Midbrain (tissue), 1 donor: ENCODE measurements at regions not wholly inside any gene's neighbourhood (a gene's known extent, or its start where the extent isn't known, plus 50 kb on each side); places are given as distances from the start of the nearest gene placed in this dataset.
"Not testable (repeated sequence)": the region's sequence is repeated elsewhere in the genome, so short reads cannot be mapped to it uniquely, and the experiment has no call there.

Experiments used
- DNase-seq: peaks from one replicate; lab custom pipeline; 2025; lab: John Stamatoyannopoulos, UW

DNA sequence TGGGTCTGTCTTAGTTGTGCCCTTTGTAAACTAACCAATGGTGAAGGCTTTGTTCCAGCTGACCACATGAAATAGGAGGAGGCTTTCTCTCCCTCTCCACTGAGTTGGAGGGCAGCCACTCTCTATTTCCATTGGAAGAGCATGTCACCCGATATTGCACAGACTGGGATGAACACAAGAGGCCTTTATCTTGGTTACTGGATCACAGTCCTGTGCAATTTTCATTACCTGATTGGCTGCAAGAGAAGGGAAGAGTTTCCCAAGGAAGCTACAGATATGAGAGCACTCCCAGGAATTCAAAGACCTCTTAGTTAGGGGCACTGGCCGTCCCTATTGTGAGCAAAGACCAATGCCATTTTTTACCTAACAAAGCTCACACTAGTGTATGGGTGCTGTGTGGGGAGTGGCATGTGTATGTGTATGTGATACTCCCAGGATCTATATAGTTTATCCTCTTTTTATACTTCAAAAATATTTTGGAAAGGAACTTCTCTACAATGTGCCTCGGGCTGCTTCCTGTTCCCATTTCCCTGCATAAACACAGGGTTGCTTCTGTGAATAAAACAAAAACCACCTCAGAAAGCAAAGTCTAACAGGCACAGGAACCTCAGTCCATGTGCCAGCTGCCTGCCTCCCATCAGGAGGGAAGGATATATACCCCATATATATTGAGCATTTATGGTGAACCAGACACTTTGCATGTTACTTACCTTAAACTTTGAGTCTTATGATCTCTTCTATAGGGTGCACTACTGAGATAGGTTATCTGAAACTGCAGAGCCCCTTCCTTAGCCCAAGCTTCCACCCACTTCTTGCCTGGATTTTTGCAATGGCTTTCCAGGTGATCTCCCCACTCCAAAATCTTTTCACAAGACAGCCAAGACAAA lies 126.5 kb downstream of the RASSF10 start:
- peak; percentile 90 for DNase-seq

DNA sequence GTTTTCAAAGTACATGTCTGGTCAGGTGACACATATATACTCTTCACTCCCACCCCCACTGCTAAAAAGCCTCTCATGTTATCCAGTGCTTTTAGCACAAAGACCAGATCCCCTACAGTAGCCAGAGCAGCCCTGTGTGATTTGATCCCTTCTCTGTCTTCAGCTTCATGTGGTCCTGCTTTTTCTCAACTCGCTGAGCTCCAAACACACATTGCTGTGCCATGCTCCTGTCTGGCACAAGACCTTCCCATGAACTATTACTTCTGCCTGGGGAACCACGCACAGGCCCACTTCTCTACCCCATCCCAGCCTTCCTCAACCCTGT lies 127.1 kb downstream of the RASSF10 start:
- no peak for DNase-seq

DNA sequence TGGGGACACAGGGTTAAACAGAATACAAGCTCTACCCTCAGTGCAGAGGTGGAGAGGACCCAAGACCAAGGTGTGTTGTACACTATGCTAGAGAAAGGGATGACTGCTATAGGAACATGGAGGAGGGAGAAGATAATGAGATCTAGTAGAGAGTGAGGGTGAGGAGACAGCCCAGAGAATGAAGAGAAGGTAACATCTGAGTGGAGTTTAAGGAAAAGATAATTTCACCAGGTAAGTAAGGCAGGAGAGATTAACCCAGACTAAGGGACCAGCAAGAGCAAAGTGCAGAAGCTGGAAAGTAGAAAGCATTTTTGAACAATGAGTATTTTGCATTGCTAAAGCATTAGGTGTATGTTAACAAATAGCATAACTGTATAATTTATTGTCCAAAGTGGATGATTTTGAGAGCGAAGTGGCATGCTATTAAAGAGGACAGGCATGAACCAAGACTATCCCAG lies 128.8 kb downstream of the RASSF10 start:
- no peak for DNase-seq

DNA sequence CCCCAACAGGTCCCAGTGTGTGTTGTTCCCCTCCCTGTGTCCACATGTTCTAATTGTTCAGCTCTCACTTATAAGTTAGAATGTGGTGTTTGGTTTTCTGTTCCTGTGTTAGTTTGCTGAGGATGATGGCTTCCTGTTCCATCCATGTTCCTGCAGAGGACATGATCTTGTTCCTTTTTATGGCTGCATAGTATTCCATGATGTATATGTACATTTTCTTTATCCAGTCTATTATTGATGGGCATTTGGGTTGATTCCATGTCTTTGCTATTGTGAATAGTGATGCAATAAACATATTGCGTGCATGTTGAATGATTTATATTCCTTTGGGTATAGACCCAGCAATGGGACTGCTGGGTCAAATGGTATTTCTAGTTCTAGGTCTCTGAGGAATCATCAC lies 130.0 kb downstream of the RASSF10 start:
- DNase-seq: not testable (repeated sequence)

DNA sequence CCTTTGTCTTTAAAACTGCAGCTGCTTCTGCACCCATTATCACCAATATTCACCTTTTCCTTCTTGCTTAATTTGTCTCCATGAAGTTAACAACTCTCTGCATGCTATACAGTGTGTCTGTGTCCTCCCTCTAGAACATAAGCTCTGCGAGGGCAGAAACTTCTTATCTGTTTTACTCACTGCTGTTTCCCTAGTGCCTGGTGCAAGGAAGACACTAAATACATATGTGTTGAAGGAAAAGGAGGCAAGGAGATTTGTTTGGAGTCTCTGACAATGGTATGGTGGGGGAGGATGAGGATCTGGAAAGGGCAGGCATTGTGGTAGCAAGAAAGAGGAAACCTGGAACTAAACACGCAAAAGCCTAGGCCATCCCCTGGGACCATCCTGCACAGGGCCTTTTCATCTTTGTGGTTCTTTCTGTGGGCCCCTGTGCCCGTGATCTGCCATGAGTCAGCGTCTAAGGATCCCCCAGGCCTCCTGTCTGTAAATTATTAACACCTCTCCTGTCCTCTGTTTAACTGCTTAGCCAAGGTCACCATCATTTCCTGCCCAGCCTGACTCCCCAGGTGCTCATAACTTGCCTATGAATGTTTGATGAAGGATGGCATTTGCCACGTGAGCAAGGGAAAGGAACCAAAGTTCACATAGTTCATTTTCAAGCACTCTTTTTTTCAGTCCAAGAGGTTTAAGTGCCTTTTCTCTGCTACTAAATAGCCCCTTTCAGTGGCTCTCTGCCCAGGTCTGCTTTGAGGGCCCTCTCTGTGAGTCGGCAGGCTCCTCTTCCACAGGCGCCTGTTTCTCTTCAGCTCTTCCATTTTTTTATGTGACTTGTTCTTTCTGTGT lies 131.1 kb downstream of the RASSF10 start:
- DNase-seq: no peak

DNA sequence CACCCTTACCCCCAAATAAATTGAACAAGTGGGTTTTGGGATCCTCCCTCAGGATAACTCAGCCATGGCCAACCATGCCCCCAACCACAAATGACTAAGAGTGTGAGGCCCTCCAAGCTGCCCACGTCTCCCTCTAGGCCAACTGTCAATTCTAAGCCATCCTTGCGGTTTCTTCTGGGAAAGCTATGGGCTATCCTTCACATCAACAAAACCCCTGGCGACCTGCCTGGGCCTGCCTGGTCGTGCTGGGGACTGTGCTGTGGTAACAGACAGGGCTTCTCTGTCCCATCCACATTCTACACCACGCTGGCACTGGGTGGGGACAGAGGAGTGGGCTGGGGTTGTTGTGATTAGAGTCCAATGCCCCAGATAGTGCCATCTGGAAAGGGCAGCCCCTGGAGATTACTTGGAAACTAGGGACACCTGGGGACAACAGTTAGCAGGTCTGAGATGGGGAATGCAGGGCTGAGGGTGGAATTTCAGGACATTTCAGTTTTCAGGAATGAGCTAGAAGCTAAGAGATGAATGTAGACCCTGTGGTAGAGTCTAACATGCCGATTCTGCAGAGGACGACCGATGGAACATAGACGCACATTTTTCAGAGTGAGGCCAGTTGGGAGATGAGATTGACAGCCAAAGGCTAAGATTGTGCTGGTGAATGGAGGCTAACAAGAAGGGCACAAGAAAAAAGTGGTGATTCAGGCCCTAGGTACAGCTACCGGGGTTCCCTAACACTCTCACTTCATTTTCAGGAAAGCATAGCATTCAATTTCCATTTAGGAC lies 131.9 kb downstream of the RASSF10 start:
- DNase-seq: peak; percentile 21

DNA sequence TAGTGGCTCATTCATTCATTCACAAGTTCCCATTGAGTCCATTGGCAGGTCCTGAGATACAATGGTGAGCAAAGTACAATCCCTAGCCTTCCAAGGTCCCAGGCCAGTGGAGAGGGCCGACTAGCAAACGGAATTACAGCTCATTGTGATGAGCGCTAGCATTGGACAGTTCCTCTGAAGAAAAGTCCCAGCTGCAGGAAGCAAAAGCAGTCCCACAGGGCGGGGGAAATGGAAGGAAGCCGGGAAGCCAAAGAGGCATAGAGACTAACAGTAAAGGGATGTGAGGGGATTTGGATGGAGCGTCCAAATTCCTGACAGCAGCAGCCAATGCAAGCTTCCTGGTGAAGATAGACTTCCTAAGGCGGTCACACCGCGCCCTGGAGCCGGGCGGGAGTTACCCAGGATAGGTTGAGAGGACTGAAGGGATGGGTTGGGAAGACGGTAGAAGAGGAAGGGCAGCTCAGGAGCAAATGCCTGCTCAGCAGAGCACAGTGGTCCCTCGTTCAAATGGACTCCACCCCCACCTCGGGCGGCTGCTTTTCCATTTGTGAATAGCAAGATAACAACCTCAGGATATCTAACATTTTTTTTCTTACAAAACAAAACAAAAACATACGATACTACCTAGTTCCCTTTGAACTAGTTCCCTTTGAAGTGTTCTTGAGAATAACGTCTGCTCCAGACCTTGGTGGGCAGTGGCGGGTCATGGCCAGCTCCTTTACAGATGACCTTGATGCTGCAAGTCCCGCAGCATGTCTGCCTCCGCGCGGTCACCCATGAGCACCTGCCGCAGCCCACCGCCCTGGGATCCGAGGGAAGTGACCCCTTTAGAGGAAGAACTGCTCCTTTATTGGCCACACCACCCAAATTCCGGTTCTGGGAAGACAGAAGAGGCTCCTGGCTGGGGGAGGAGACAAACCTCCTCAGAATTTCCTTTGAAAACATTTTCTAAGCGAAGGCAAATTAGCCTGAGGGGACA lies 132.9 kb downstream of the RASSF10 start:
- DNase-seq: no peak

DNA sequence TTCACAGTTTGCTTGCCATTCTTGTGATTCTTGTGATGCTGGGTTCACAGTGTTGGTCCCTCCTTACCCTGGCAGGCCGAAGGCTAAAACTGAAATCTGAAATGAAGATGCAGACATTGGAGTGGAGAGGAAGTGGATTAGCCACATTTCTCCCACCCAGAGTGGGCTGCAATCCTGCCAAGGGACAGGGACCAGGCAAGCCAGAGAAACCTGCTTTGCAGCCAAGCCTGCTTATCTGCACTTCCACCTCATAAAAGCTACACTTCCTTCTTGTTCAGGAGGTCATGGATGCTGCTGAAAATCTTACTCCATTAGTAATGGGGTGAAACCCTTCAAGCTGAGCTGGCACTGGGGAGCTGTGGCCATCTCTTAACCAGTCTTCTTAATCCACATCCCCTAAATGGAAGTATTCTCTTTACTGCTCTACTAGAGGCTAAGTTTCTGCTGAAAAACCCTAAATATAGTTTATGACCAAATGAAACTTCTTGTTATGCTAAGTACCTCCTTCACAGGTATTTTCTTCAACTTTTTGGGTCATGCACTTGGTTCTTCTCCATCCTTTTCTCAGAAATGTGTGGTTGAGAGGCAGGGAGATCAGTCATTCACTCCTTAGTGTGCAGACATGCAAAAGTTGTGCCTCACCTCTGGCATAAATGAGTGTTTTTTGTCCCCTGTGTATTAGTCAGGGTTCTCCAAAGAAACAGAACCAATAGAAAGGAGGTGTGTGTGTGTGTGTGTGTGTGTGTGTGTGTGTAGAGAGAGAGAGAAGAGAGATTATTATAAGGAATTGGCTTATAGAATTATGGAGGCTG lies 133.9 kb upstream of the BMAL1 start:
- DNase-seq: no peak

DNA sequence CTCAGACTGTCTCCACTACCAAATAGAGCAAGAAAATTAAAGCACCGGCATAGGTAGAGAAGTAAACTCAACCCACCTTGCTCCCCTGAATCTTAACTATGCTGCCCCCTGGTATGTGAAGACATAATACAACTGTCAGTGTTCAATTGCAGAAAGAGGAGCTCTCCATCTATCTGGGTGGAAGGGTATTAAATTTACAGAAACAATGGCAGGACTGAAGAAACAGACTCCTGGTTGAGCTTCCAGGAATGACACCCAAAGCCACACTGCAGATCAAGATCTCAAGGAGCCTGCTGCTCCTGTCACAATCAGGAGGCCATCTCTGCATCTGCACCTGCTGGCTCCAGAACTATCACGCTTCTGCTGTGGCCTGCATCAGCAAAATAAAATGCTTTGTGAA lies 132.1 kb upstream of the BMAL1 start:
- no peak for DNase-seq

DNA sequence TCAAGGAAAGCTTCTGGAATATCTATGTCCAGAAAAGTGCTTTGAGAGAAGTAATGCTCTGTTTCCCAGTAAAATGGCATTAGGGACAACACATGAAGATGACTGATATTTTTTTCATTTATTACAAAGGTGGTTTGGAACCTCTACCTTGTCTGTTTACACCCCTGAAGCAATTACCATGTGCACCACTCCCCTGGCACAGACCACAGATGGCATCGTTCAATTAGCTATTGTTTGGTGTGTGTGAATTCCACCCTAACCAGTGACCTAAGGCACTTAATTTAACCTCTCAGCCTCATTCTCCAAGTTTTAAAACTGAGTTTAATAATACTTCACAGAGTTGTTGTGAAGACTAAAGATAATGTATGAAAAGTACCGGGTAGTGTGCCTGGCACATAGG lies 127.6 kb upstream of the BMAL1 start:
- no peak for DNase-seq

DNA sequence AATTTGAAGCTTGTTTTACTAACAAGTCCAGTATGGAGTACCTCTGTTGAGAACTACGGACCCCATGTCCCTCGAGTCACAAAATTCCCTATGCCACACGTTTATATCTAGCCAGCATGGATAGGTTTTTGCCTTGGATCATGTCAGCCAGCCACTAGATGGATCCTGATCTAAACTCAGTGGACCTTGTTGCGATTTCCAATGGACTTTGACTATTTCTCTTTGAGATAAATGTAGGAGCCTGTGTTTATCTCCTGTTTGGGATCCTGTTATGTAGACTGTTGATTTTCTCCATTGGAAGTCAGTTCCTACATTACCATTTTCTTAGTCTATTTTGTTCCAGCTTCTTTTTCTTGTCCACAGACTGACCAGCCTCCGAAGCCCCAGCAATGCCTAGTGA lies 127.1 kb upstream of the BMAL1 start:
- DNase-seq: no peak

DNA sequence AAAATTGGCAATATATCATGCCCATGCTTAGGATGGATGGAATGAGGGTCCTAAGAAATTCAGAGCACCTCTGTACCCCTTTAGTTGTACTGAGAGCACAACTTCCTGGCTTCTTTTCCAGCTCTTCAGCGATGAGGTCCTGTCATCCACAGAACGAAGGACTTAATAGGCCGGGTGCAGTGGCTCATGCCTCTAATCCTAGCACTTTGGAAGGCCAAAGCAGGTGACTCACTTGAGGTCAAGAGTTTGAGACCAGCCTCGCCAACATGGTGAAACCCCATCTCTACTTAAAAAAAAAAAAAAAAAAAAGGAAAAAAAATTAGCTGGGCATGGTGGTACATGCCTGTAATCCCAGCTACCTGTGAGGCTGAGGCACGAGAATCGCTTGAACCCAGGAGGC lies 125.3 kb upstream of the BMAL1 start:
- no peak for DNase-seq

DNA sequence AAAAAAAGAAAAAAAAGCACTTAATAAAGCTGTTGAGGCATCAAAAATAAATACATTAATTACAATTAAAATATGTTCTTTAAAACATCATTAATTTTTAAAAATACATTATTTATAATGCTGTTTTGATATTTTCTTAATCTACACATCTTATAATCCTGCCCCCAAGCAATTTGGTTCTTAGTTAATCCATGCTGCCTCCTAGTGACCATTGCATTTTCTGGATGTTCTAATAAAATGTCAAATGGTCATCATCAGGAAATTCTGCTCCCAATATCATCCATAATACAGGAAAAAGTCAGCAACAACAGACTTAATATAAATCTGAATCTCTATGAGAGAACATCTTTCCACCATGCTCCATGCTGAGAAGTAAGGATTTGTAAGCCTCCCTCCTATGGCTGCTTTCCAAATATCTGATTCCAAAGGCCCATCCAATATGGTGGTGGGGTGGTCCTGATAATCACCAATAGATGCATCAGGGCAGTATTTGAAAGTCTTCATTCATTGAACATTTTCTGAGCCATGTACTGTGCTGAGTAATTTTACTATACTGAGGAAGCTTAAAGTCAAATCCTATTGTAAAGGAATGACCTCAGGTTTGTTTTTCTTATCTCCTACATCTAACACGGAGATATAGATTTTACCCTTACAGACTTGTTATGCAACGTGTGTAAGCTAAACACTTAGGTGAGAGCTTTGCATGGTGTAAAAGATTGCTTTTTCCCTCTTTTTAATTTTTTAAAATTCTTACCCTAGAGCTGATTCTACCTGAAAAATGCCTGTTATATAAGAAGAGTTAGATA lies 124.7 kb upstream of the BMAL1 start:
- peak; percentile 53 for DNase-seq

DNA sequence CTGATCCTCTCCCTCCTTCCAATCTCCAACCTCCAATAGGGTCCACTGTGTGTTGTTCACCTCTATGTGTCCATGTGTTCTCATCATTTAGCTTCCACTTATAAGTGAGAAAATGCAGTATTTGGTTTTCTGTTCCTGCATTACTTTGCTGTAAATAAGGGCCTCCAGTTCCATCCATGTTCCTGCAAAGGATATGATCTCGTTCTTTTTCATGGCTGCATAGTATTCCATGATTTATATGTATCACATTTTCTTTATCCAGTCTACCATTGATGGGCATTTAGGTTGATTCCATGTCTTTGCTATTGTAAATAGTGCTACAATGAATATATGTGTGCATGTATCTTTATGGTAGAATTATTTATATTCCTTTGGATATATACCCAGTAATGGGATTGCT lies 123.2 kb upstream of the BMAL1 start:
- DNase-seq: not testable (repeated sequence)

DNA sequence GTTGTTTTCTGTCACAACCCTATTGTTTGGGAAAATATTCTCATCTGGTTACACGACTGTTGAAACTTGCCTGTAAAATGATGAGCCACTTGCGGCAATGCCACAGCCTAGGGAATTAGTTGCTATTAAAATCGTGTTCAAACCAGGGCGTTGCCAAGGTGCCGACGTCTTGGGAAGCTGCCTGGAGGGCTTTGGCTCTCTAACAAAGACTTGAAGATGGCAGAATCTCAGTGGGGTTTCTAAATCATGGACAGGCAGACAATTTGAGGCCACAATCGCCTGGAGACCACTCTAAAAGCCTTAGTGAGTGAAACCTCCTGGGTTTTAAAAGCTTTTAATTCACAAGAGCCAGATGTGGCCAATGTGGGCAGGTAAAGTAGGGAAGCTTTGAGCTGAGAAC lies 117.2 kb upstream of the BMAL1 start:
- DNase-seq: peak; percentile 54

DNA sequence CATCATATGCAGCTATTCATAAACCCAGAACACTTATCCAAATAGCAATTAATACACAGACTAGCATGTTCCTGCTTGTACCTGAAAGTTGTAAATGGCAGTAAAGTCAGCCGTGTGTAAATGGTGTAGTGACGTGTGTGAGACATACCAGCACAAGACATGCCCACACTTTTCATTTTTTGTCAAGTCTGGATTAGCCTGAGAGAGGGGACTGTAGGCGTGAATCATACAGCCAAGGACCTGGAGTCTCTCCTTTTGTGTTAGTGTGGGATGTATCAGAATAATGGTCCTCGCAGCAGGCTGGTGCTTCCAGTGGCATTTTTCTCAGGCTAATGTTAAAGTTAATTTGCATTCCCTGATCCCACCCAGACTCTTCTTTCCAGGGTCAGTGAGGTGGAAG lies 116.8 kb upstream of the BMAL1 start:
- no peak for DNase-seq

DNA sequence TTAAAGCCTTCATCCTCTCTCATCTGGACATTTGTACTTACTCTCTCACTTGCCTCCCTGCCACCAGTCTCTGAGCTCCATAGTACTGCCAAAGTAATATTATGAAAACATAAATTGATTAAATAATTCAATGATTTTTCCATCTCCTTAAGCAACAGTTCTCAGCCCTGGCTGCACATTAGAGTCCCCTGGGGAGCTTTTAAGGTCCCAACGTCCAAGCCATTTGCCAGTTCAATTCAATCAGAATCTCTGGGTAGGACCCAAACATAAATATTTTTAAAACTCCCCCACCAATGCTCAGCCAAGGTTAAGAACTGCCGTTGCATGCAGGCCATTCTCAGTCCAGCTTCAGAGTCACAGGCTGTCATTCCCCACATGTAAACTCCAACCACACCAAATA lies 114.4 kb upstream of the BMAL1 start:
- no peak for DNase-seq

DNA sequence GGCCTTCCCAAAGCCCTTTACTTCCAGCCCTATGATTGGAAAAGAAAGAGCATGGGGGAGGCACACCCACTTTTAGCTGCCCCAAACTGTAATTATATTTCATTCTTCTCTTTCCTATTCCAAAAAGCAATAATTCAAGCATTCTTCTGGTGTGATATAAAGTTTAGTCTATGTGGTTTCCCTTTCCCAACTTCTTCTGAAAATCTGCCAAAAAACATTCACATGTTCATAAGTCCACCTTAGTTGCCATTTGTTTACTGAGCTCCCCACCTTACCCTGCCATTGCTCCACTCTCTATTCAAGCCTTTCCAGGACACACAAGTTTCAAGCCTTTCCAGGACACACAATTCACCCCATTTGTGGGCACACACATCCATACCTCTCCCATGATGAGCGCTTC lies 111.6 kb upstream of the BMAL1 start:
- no peak for DNase-seq

DNA sequence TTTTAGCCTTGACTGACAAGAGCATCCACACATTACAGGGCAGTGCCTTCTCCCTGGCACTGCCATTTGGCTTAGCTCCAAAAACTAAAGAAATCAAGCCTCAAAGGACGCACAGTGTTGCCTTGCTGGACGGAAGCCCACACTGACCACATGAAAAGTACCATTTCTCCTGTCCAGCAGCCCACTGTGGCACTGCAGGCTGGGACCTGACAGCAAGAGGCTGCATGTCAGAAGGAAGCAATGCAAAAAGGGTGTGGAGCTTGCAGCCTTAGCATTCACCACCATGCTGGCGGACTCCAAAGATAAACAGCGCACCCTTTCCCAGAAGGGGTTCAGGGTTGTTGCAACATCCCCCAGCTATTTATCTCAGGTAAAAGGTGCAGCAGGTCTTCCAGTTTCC lies 109.3 kb upstream of the BMAL1 start:
- no peak for DNase-seq

DNA sequence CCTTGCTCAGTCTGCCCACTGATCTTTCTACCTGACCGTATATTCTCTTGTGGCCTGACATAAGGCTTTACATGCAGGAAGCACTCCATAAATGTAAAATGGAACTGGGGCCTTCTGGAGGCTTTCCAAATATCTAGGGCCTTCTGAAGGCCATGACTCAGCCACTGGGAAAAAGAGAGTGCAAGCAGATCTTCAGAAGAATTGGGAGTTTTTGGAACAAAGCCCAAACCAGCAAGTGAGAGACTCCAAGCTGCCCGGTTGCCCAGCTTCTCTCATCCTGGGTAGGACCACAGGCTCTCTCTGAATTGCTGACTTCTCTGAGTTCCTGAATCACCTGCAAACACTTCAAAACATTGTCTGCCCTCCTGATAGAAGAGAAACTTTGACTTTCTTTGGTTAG lies 107.9 kb upstream of the BMAL1 start:
- DNase-seq: no peak
